MM.1S (cell line): ENCODE measurements at regions not wholly inside any gene's neighbourhood (a gene's known extent, or its start where the extent isn't known, plus 50 kb on each side); places are given as distances from the start of the nearest gene placed in this dataset.

Experiments
- DNase-seq: peaks from one replicate; pipeline ENCODE4 v3.0.0-alpha.2; 2015
- H2AFZ ChIP-seq: fragments of 300-600 bp; sonication (generic); 2 replicates; pipeline ENCODE4 v1.6.0; 2016; ENCODE audit warnings: antibody characterized with exemption, low read length
- H3F3A ChIP-seq: fragments of 300-600 bp; sonication (generic); 2 replicates; pipeline ENCODE4 v1.6.1; 2016; ENCODE audit warnings: mild to moderate bottlenecking, antibody characterized with exemption, low read length, moderate library complexity, mixed read lengths; ENCODE audit not compliant: insufficient read depth
- H3K27ac ChIP-seq: fragments of 300-600 bp; sonication (generic); 2 replicates; pipeline ENCODE4 v1.5.1; 2016; ENCODE audit warnings: mild to moderate bottlenecking, low read length
- H3K27me3 ChIP-seq: fragments of 300-600 bp; sonication (generic); replicated peaks from 2 replicates; pipeline ENCODE4 v1.6.0; 2016; ENCODE audit warnings: low read length; ENCODE audit not compliant: insufficient read depth
- H3K36me3 ChIP-seq: fragments of 300-600 bp; sonication (generic); replicated peaks from 2 replicates; pipeline ENCODE4 v1.6.1; 2016; ENCODE audit warnings: mild to moderate bottlenecking, low read length, mixed read lengths; ENCODE audit not compliant: insufficient read depth
- H3K4me1 ChIP-seq: fragments of 300-600 bp; sonication (generic); 2 replicates; pipeline ENCODE4 v1.6.1; 2016; ENCODE audit warnings: low read length, mixed read lengths
- H3K4me2 ChIP-seq: fragments of 300-600 bp; sonication (generic); 2 replicates; pipeline ENCODE4 v1.6.0; 2016; ENCODE audit warnings: low read depth, low read length
- H3K4me3 ChIP-seq: fragments of 300-600 bp; sonication (generic); 2 replicates; pipeline ENCODE4 v1.5.1; 2016; ENCODE audit warnings: low read length, mixed read lengths
- H3K79me2 ChIP-seq: fragments of 300-600 bp; sonication (generic); 2 replicates; pipeline ENCODE4 v1.6.1; 2016; ENCODE audit warnings: mixed run types, low read length, mixed read lengths
- H3K9ac ChIP-seq: fragments of 300-600 bp; sonication (generic); 2 replicates; pipeline ENCODE4 v1.6.1; 2016; ENCODE audit warnings: low read length, mixed read lengths
- H3K9me2 ChIP-seq: fragments of 300-600 bp; sonication (generic); replicated peaks from 2 replicates; pipeline ENCODE4 v1.6.1; 2016; ENCODE audit warnings: mild to moderate bottlenecking, low read length, mixed read lengths; ENCODE audit not compliant: insufficient read depth
- H3K9me3 ChIP-seq: fragments of 300-600 bp; sonication (generic); replicated peaks from 2 replicates; pipeline ENCODE4 v1.6.1; 2016; ENCODE audit warnings: mild to moderate bottlenecking, low read length, mixed read lengths; ENCODE audit not compliant: insufficient read depth
- H4K20me1 ChIP-seq: fragments of 300-600 bp; sonication (generic); 2 replicates; pipeline ENCODE4 v1.6.1; 2016; ENCODE audit warnings: mild to moderate bottlenecking, low read length, moderate library complexity, mixed read lengths; ENCODE audit not compliant: insufficient read depth
- CTCF ChIP-seq: fragments of 300-600 bp; sonication (generic); IDR thresholded peaks from 2 replicates; pipeline ENCODE4 v1.5.1; 2016; ENCODE audit warnings: antibody characterized with exemption, low read length, mixed read lengths
- EZH2 ChIP-seq: fragments of 300-600 bp; sonication (generic); optimal IDR thresholded peaks from 2 replicates; pipeline ENCODE3; 2017; ENCODE audit warnings: low read depth, mild to moderate bottlenecking, antibody characterized with exemption, low read length, mixed read lengths
- EZH2phosphoT487 ChIP-seq: fragments of 300-600 bp; sonication (generic); IDR thresholded peaks from 2 replicates; pipeline ENCODE4 v1.6.1; 2018; ENCODE audit warnings: antibody characterized with exemption, low read length

- TF ChIP-seq CTCF (no peak), EZH2phosphoT487 (no peak), EZH2 (no peak)
- Histone ChIP-seq H3K36me3 (no peaks in the 10 kb centered on the region), H3K9ac (no peak overlapping the region), H3K27me3 (no peaks in the 10 kb centered on the region), H3K9me3 (no peaks in the 10 kb centered on the region), H3F3A (no peaks in the 10 kb centered on the region), H3K9me2 (no peaks in the 10 kb centered on the region), H4K20me1 (no peaks in the 10 kb centered on the region), H3K4me1 (no peaks in the 10 kb centered on the region), H2AFZ (no peak overlapping the region), H3K4me2 (no peak overlapping the region), H3K4me3 (no peak overlapping the region), H3K27ac (no peak overlapping the region), H3K79me2 (no peaks in the 10 kb centered on the region)
- no peak for DNase-seq
Observed at GRCh38 chr15:98555173-98555515, 93.2 kb upstream of the IGF1R start.

GRCh38 chr15:98556321-98556720 is 92.0 kb upstream of the IGF1R start:
- no peaks in the 10 kb centered on the region for H3K9me2 ChIP-seq
- H3K27ac ChIP-seq, result no peak overlapping the region
- H3K4me2 ChIP-seq, result no peak overlapping the region
- H3K9me3 ChIP-seq, result no peaks in the 10 kb centered on the region
- H3K4me3 ChIP-seq, result no peak overlapping the region
- no peaks in the 10 kb centered on the region for H3K36me3 ChIP-seq
- no peaks in the 10 kb centered on the region for H3K4me1 ChIP-seq
- no peaks in the 10 kb centered on the region for H4K20me1 ChIP-seq
- H2AFZ ChIP-seq, result no peak overlapping the region
- H3F3A ChIP-seq, result no peaks in the 10 kb centered on the region
- no peaks in the 10 kb centered on the region for H3K79me2 ChIP-seq
- no peak for DNase-seq
- no peak overlapping the region for H3K9ac ChIP-seq
- no peaks in the 10 kb centered on the region for H3K27me3 ChIP-seq
- no peak for TF ChIP-seq EZH2
- TF ChIP-seq EZH2phosphoT487, result no peak
- no peak for TF ChIP-seq CTCF

- no peaks in the 10 kb centered on the region for H3K79me2 ChIP-seq
- H3F3A ChIP-seq, result no peaks in the 10 kb centered on the region
- no peaks in the 10 kb centered on the region for H3K4me1 ChIP-seq
- H3K4me3 ChIP-seq, result no peak overlapping the region
- no peaks in the 10 kb centered on the region for H3K36me3 ChIP-seq
- no peaks in the 10 kb centered on the region for H3K9me2 ChIP-seq
- no peak overlapping the region for H3K9ac ChIP-seq
- H3K27ac ChIP-seq, result no peak overlapping the region
- no peak for DNase-seq
- H3K4me2 ChIP-seq, result no peak overlapping the region
- TF ChIP-seq EZH2, result no peak
- TF ChIP-seq EZH2phosphoT487, result no peak
- no peak for TF ChIP-seq CTCF
- H2AFZ ChIP-seq, result no peak overlapping the region
- no peaks in the 10 kb centered on the region for H4K20me1 ChIP-seq
- no peaks in the 10 kb centered on the region for H3K9me3 ChIP-seq
- H3K27me3 ChIP-seq, result no peaks in the 10 kb centered on the region
Observed at GRCh38 chr15:98560338-98560737, 88.0 kb upstream of the IGF1R start.
